ENCODE measurements at regions not wholly inside any gene's neighbourhood (a gene's known extent, or its start where the extent isn't known, plus 50 kb on each side); places are given as distances from the start of the nearest gene placed in this dataset.

DNA sequence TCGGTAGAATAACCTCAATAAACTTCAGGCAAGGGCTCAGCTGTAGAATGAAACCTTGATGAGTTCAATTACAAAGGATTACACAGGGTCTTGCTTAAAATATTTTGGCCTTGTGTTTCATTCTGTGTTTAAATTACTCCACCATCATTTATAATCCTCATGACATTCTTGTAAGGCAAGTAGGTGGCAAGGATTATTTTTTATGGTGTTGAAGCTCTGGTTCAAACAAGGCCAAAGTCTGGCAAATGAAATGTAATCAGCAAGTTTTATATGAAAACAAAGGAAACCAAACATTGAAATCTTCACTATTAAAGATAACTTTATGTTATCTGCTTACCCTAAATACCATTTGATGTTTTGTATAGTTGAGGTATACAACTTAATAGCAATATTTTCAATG is 221.3 kb upstream of the HES1 start:
- H3K36me3 ChIP-seq = no peaks in the 10 kb centered on the region
- H3K27me3 ChIP-seq = no peaks in the 10 kb centered on the region
- no peak overlapping the region for H3K4me3 ChIP-seq
- no peak overlapping the region for H3K27ac ChIP-seq
- H3K9me3 ChIP-seq = no peaks in the 10 kb centered on the region
- intact Hi-C loops (cut with DNase I; ENCODE audit: low total_unique reads) = no loop called here
- WGBS, 5 donors = 34 to 45% (median 42%) methylated on average over 1 of the region's 1 CpG
- no peak for DNase-seq
- TF ChIP-seq POLR2AphosphoS5 (IDR thresholded peaks at IDR 0.05) (no peak), EP300 (IDR thresholded peaks at IDR 0.05) (no peak), CTCF (IDR thresholded peaks at IDR 0.05) (no peak), POLR2A (IDR thresholded peaks at IDR 0.05) (no peak)
- H3K4me1 ChIP-seq = peaks cover 10 to 29% (median 19%) of the 10 kb centered on the region in 4 donors

- Histone ChIP-seq H3K9me3 (no peaks in the 10 kb centered on the region), H3K27me3 (no peaks in the 10 kb centered on the region), H3K4me1 (peaks cover 10 to 28% (median 19%) of the 10 kb centered on the region in 4 donors), H3K36me3 (no peaks in the 10 kb centered on the region), H3K27ac (no peak overlapping the region), H3K4me3 (no peak overlapping the region)
- intact Hi-C loops (cut with DNase I; ENCODE audit: low total_unique reads) = no loop called here
- no peak for DNase-seq
- WGBS, 5 donors = 57 to 79% (median 70%) methylated on average over 4 of the region's 4 CpGs
- TF ChIP-seq CTCF (IDR thresholded peaks at IDR 0.05) = no peak
- no peak for TF ChIP-seq POLR2AphosphoS5 (IDR thresholded peaks at IDR 0.05)
- no peak for TF ChIP-seq POLR2A (IDR thresholded peaks at IDR 0.05)
- no peak for TF ChIP-seq EP300 (IDR thresholded peaks at IDR 0.05)
Measured at GRCh38 chr3:193915099-193915498, 220.8 kb upstream of the HES1 start.

- Histone ChIP-seq H3K4me3 (no peak overlapping the region), H3K9me3 (no peaks in the 10 kb centered on the region), H3K4me1 (peaks cover 9 to 23% (median 17%) of the 10 kb centered on the region in 4 donors), H3K27me3 (no peaks in the 10 kb centered on the region), H3K36me3 (no peaks in the 10 kb centered on the region), H3K27ac (no peak overlapping the region)
- no peak for TF ChIP-seq CTCF (IDR thresholded peaks at IDR 0.05)
- no peak for TF ChIP-seq POLR2AphosphoS5 (IDR thresholded peaks at IDR 0.05)
- no peak for TF ChIP-seq POLR2A (IDR thresholded peaks at IDR 0.05)
- TF ChIP-seq EP300 (IDR thresholded peaks at IDR 0.05) = no peak
- intact Hi-C loops (cut with DNase I; ENCODE audit: low total_unique reads) = no loop called here
- no peak for DNase-seq
Measured at GRCh38 chr3:193915613-193916012, 220.3 kb upstream of the HES1 start.

GRCh38 chr3:193917158-193917557 is 218.8 kb upstream of the HES1 start:
- TF ChIP-seq POLR2A (IDR thresholded peaks at IDR 0.05) = no peak
- no peak for TF ChIP-seq CTCF (IDR thresholded peaks at IDR 0.05)
- no peaks in the 10 kb centered on the region for H3K9me3 ChIP-seq
- intact Hi-C loops (cut with DNase I; ENCODE audit: low total_unique reads) = no loop called here
- H3K36me3 ChIP-seq = no peaks in the 10 kb centered on the region
- no peak overlapping the region for H3K4me3 ChIP-seq
- WGBS, 5 donors = 89 to 98% (median 93%) methylated on average over 2 of the region's 2 CpGs
- DNase-seq = no peak
- peaks cover 0 to 9% (median 4%) of the 10 kb centered on the region in 4 donors for H3K4me1 ChIP-seq
- H3K27ac ChIP-seq = no peak overlapping the region
- H3K27me3 ChIP-seq = no peaks in the 10 kb centered on the region

All from stomach (tissue), 8 donors.